NCI-H345 (cell line): ENCODE measurements at regions not wholly inside any gene's neighbourhood (a gene's known extent, or its start where the extent isn't known, plus 50 kb on each side); places are given as distances from the start of the nearest gene placed in this dataset.

Experiments used
- DNase-seq: peaks from one replicate; lab custom pipeline; 2025; lab: John Stamatoyannopoulos, UW

DNA sequence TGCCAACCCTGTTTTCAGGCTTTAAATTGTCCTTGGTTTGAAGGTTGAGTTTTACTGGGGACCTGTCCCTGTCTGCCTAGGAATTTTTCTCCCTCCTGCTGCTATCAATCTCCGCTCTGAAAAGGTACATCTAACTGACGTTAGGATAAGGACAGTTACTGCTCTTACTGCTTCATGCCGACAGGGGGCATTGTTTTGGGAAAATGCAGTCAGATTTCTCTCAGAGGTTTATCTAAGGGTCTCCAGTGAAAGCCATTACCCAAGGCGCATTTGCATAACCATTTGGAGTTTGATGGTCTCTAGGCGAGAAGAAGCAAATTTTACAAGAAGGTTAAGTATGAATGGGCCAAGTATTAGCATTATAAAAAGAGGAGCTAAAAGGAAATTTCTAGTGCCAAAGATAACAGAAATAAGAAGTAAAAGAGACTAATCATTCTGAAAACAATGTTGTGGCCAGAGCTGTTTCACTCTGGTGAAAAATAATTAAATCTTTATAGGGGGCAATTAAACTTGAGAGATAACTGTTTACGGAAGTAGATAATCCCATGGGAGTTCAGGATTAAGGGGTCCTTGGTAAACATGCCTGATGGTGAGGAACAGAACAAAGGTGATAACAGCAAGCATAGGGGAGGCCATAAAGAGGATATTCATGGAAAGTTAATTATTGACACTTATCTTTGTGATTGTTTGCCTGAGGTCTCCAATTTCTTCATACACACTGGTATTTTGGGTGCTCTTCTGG, 605.0 kb downstream of the MTRR start:
- no peak for DNase-seq

DNA sequence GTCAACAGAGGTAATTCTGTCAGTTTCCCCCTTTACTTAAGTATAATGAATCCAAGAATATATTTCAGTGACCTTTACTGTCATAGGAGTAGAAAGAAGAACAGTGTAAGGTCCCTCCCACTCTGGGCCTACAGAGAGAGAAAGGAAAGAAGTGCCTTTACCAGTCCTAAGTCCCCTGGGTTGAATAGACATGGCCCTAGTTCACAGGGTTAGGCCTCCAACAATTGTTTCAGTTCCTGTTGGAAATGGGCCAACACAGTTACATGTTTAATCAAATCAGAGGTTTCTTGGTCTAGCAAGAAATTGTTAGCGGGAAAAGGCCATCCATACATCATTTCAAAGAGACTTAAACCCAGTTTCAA, 605.6 kb downstream of the MTRR start:
- DNase-seq: no peak

DNA sequence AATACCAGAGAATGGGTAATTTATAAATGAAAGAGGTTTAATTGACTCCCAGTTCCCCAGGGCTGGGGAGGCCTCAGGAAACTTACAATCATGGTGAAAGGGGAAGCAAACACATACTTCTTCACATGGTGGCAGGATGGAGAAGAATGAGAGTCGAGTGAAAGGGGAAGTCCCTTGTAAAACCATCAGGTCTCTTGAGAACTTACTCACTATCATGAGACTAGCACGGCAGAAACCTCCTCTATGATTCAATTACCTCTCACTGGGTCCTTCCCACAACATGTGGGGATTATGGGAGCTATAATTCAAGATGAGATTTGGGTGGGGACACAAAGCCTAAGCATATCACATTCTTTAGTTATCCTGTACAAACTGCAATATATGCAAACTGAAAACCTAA, 609.4 kb downstream of the MTRR start:
- DNase-seq: no peak

DNA sequence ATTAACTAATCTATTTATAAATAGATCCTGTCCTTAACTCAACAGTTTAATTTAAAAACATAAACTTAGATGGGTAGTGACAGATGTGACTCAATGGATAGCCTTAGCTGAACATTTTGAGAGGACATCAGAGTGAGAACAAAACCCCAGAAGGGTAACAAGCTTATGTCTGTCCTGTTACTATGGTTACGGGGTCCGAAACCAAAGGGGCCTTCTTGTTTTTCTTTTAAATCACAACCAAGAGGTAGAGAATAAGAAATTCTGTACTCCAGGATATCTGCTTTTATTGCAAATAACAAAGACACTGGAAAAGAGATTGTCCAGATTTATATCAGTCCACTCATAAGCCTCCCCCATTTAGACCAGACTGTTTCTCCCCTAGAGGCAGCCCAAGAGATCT, 612.1 kb downstream of the MTRR start:
- DNase-seq: no peak

DNA sequence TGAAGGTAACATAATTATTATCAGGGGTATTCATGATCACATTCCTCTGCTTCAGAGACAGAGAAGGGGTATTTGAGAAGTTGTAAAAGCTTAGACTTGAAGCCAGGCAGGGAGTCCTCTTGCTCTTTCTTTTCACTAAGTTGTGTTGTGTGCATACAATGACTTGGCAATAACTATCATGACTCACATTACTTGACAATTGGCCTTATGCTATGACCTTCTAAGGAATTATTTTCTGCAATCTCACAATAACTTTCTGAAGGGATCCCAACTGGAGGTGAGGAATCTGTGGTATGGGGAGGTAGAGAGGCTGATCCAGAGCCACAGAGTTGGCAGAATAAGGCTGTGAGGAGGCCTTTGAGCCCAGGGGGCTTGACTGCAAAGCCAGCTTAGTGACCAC, 622.3 kb downstream of the MTRR start:
- no peak for DNase-seq

DNA sequence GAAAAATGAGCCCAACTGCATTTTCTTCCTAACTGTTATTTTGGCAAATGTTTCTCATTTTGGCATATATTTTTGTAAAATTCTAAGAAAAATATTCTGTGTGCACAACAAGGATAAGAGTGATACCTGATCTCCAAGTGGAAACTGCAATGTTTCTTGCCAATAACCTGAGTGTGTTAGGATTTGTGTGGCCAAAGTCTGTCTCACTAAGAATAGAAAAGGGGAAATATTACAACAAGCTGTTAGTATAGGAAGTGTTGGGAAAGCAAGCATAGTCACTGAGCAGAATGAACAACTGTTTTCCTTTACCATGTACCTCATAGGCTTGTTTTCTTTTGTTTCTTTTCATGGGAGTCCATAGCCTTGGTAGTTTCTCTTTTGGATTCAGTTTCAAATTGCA, 624.2 kb downstream of the MTRR start:
- no peak for DNase-seq

DNA sequence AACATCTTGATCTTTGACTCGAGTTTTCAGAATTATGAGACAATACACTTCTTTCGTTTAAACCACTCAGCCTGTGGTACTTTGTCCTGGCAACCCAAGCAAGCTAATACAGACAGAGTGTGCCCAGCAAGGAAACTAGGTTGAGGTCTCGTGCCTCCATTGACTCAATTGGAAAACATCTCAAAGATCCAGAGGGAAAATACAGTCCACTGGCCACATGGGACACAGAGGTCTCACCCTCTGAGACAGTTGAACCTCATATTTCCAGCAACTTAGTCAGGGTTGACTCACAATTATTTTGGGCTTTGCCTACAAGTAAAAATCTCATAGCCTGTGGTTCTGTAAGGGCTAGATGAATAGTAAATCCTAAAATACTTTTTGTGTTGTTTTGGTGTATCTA, 631.5 kb downstream of the MTRR start:
- DNase-seq: no peak

DNA sequence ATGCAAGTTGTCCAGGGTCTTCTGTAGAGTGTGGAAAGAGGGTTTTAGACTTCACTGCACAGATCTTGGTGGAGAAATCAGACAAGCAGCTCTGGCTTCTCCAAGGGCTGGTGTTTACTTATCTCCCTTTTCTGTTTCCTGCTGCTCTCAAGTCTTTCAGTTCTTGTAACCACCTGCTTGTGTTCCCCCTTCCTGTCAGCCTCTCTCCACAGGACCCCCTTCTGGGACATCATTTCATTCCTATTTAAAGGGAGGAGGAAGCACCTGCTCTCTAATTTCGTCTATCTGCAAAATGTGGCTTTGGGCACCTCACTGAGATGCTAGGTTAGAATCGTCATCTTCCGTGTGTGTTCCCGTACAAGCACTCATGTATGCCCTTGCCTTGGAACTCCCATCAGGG, 636.2 kb downstream of the MTRR start:
- peak; percentile 64 for DNase-seq

DNA sequence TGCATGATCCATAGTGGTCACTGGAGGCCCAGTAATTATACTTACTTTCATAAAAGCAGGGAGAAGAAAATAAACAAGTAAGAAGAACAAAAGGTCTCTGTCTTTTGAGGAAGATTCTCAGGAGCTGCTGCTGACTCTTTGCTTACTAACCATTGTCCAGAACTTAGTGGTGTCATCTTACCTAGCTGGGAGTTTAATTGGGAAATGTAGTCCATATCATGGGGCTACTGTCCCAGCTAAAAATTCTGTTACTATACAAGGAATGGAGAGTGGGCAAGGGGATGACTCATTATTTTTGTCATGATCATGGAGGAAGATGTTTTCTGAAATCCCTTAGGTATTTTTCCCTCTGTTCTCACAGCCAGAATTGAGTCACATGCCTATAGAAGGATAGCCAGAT, 639.3 kb downstream of the MTRR start:
- no peak for DNase-seq

DNA sequence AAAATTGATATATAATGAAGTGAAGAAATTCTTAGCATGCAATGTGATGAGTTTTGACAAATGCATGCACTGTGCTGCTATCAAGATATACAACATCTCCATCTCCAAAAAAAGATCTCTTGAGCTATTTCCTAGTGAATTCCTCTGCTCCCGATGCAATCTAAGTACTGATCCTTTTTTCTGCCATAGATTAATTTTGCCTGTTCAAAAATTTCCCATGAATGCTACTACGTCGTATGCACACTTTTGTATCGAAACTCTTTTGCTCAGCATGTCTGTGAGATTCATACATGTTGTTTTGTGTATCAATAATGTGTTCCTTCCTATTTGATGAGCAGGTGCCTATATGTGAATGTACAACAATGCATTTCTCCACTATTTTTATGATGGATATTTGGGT, 647.4 kb downstream of the MTRR start:
- DNase-seq: no peak

DNA sequence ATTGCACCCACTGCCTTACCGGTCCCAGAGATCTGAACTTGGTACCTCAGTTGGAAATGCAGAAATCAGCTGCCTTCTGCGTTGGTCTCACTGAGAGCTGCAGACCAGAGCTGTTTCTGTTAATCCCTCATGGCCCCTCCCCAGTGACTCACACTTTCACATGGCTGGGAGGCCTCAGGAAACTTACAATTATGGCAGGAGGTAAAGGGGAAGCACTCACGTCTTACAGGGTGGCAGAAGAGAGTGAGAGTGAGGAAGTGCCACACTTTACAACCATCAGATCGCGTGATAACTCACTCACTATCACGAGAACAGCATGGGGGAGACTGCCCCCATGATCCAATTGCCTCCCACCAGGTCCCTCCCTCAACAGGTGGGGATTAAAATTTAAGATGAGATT, 648.5 kb downstream of the MTRR start:
- DNase-seq: no peak

DNA sequence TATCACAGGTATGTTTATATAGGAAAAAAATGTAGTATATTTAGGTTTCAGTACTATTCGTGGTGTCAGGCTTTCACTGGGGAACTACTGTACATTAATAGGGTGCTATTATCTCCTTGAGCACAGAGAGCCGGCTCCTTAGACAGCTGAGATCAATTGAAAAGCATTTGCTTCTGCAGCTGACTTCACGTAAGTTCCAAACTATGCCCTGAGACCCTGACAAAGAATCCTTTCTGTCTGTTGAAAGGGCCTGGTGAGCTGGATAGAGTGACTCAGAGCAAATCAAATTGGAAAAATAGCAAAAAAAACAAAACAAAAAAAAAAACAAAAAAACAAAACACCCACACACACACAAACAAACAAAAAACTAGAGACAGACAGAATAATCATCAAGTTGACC, 652.0 kb downstream of the MTRR start:
- DNase-seq: no peak

DNA sequence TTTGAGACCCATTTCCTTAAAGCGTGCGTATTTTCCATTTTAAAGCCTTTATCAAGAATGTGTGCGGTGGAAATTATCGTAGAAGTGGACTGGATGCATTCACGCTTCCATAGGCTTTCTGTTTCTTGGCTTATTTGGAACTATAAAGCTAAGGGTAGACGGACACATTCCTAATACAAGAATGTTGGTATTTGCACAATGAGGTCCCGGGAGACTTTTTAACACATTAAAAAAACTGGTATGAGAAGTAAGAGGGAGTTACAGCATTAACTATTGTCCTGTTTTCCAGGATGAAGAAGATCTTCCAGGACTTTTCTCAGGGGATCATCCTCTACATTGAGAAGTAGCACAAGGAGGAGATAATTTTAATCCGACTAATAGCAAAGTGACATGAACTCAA, 653.0 kb downstream of the MTRR start:
- no peak for DNase-seq

DNA sequence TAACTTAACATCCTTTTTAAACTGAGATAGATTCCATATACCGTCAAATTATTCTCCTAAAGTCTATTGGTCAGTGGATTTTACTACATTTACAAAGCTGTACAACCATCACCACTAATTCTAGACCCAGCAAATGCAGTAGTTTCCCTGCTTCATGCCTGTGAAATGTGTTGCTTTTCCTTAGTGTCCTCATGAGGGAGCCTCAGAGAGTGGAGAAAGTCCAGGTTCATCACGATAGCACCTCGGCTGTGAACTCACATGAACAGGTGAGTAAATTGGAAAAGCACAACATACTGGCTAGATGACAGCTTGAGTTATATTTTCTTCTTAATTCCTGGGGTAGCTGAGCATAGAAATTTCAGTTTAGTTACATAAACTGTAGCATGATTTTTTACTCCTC, 653.7 kb downstream of the MTRR start:
- DNase-seq: no peak

DNA sequence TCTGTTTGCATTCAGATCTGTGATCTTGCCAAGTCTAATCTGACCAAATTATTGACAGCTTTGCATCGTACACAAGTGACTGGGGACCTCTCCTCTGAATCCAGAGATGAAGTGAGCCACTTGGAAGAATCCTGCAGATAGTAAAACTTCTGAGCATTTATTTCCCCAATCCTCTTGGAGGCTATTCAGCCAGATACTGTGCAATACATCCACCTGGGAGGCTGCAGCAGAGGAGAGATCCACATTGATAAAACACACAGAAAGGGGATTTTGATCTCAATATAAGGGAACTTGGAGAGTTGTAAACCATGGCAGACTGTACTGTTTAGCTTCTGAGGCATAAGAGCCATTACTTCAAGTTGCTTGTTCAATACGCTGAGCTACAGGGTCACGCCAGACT, 654.6 kb downstream of the MTRR start:
- no peak for DNase-seq

DNA sequence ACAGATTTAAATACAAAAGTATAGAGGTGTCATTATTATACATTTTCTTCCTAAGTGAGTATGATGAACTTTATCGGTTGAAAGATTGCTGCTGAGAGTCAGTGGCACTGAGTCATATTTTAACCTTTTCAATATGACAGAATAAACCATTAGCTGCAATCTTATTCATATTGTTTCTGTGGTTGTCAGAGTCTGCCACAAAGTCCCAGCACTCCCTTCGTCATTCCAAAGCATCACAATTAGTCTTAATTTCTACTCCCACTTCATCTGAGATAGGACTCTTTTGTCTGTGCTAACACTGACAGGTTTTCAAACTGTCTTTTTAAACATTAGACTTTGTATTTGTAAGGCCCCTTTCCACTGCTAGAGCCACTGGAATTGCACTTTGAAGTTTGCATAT, 656.9 kb downstream of the MTRR start:
- no peak for DNase-seq

DNA sequence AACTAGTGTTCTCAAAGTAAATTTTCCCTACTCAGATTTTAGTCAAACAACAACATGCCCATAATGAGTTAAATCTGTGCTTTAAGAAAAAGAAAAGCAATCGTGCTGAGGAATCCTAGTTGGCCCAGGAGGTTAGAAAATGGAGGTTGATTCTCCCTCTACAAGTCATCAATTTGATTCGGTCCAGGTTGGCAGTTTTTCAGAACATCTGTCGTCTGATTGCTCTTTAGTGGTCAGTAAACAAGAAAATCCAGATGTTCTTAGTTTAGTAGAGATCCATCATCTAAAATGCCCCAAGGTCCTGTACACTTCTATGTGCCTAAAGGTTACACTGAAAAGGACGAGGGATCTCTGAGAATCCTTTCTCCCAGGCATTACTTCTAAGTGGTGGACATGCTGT, 659.2 kb downstream of the MTRR start:
- no peak for DNase-seq

DNA sequence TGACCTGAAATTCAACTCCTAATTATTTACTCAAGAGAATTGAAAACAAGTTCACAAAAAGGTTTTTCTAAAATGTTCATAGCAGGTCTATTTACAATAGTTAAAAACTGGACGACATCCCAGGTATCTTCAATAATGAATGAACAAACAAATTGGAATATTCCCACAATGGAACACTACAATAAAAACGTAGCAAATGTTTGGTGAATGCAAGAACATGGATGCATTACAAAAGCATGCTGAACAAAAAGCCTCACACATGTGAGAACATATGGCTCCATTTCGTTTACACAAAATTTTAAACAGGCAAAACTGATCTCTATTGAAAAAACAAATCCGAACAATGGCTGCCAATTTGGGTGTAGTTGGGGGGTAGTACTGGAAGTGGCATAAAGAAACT, 669.9 kb downstream of the MTRR start:
- peak; percentile 73 for DNase-seq

DNA sequence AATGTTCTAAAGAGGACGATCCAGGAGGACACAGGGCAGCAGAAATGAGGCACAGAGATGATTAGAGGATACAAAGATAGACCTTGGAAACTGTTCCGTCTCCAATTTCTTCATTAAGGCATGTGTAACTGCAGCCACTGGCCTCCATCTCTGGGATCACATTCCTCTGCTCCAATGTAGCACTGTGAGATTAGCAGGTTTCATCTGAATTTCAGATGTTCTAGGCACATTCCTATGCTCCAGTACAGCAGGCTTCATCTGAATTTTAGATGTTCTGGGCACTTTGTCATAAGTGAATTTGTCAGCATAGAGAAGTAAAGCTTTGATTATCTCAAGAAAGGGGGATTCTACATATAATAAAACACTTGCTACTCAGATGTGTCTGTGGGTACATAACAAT, 671.4 kb downstream of the MTRR start:
- DNase-seq: no peak

DNA sequence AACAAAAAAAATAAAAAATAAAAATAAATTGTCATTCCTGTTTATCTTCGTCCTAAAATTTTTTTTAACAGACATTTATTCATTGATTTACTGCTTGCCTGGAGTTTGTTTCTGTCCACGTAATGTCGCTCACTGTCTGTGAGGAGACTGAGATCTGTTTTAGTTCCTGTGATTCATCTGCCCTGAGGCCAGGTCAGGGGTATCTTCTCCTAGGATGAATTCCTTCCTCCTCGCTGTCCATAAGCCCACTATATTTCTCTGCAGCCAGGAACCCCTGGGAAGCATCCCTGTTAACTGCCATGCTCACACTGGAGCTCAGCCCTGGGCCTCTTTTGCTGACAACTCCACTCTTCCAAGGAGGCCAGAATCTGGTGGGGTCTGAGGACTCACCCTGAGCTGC, 682.0 kb downstream of the MTRR start:
- no peak for DNase-seq

DNA sequence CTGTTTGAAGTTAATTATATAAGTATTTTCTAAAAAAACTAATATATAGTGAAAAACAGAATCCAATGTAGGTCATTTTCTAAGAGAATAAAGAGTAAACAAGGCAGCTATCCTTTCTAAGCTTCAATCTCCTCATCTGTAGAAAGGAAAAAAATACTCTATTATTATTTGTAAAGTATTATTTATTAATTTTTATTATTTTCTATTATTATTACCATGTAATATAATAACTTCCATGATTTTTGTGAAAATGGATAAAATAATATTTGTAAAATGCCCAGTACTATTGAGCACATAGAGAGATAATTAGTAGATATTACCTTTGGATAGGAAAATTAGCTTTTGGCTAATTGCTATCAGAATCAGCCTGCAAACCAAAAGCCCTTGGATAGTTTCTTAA, 684.4 kb downstream of the MTRR start:
- no peak for DNase-seq

DNA sequence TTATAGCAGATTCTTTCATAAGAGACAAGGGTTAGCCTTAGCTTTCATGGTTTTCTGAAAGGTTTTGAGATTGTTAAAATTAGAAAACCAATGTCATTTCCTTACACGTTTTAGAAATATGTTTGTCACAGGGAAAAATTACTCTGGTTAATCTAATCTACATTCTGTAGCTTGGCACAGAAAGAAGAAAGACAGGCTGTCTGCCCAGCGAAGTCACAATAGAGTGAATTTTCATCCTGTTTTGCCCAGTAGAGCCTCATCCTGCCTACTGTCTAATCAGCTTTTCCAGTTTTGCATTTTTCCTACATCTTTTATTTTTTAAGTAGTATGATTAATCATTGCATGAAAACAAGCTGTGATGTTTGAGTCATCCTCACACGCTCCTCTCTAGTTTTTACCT, 688.8 kb downstream of the MTRR start:
- no peak for DNase-seq

DNA sequence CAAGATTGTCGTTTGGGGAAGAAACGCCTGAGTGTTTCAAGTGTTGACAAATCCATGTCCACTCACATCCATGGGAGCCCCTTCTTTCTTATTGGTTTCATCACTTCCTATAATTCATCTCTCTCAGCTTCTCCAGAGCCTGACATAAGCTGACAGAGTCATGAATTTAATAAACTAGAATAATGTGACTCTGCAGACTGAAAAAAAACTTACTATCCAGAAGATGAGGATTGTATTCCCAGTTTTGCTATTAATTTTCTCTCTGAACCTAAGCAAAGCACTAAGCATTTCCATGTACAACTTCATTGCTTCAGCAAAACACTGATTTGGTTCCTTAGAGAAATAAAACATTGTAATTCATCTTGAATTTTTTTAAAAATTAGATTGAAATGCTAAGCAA, 691.8 kb downstream of the MTRR start:
- no peak for DNase-seq

DNA sequence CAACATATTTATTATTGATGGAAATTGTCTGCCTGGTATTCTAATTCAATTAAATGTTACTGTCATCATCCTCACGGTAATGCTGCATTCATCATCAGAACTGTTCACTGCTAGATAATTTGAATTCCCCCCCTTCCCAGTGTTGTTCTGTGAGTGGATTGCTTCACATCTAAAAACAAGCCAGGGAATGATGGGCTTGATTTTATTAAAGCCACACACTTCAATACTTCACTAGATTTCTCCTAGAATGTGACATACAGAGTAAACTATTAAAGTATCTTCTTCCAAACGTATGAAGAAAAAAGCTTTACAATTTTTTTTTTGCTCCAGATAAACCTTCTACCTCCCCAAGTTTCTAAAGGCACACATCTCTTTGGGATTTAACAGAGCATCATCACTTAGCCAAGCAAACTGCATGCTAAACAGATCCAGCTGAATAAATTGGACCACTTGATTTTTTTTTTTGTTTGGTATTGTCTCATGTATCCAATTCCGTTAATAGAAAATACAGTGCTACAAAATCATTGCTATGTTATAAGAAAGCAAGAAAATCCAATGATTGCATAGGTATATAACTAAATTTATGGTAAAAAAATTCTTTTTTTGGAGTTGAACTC, 692.4 kb downstream of the MTRR start:
- DNase-seq: no peak
